ENCODE measurements at regions not wholly inside any gene's neighbourhood (a gene's known extent, or its start where the extent isn't known, plus 50 kb on each side); places are given as distances from the start of the nearest gene placed in this dataset.

DNA sequence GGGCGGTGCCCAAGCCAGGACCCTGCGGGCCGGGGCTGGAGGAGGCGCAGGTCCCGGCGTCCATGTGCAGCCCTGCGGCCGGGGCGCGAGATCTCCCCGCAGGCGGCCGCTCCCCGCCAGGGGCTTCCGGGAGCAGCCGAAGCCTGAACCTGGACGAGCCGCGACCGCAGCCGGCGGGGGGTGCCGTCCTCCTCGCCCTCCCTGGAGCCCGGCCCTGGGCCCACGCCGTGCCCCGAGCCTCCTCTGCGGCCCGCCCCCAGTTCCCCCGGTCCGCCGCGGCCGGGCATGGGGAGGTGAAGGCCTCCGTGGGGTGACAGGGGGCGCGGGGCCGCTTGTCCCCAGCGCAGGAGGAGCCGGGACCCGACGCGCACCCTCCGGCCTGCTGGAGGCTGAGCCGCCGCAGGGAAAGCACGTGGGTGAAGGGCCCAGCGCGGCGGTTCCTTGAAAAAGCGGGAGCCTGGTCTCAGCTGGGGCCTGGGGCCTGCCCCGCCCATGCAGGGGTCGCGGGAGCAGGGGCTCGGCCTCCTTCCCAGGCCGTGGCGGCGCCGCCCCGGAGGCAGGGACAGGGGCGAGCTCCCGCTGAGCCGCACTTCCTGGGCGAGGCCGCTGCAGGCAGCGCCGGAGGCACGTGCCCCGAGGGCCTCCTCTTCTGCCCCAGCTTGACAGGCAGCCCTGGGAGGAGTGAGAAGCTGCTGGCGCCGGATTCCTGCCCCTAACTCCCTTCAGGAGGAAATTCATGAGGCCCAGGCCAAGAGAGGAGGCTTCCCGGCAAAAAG is 55.6 kb upstream of the PPP2R5C start:
- TF ChIP-seq, protein P1, sequence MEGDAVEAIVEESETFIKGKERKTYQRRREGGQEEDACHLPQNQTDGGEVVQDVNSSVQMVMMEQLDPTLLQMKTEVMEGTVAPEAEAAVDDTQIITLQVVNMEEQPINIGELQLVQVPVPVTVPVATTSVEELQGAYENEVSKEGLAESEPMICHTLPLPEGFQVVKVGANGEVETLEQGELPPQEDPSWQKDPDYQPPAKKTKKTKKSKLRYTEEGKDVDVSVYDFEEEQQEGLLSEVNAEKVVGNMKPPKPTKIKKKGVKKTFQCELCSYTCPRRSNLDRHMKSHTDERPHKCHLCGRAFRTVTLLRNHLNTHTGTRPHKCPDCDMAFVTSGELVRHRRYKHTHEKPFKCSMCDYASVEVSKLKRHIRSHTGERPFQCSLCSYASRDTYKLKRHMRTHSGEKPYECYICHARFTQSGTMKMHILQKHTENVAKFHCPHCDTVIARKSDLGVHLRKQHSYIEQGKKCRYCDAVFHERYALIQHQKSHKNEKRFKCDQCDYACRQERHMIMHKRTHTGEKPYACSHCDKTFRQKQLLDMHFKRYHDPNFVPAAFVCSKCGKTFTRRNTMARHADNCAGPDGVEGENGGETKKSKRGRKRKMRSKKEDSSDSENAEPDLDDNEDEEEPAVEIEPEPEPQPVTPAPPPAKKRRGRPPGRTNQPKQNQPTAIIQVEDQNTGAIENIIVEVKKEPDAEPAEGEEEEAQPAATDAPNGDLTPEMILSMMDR (IDR thresholded peaks at IDR 0.05; ENCODE audit: low read length): no peak
- TF ChIP-seq EZH2phosphoT487 (IDR thresholded peaks at IDR 0.05; ENCODE audit: low read length) (no peak), EZH2 (optimal IDR thresholded peaks at IDR 0.05; ENCODE audit: low read depth, low read length) (no peak)
